Memory B cell (primary cell): ENCODE measurements at regions not wholly inside any gene's neighbourhood (a gene's known extent, or its start where the extent isn't known, plus 50 kb on each side); places are given as distances from the start of the nearest gene placed in this dataset.

Source experiments
- ATAC-seq: fragments of 150-1000 bp; cut with Tn5 transposase; 2 replicates; pipeline ENCODE4 v1.10.0; 2021; ENCODE audit warnings: low read depth, mild to moderate bottlenecking, moderate library complexity
- DNase-seq, 2 donors: peaks; one replicate each; pipeline ENCODE4 v3.0.0; 2022; ENCODE audit warnings: low spot score in 2 of 2
- H3K27ac Mint-ChIP-seq: one replicate; pipeline ENCODE4 v1.8.0; 2022; ENCODE audit warnings: mild to moderate bottlenecking, moderate library complexity, mixed read lengths
- H3K27me3 Mint-ChIP-seq: one replicate; pipeline ENCODE4 v1.8.0; 2022; ENCODE audit warnings: mixed read lengths
- H3K36me3 Mint-ChIP-seq: one replicate; pipeline ENCODE4 v1.8.0; 2022; ENCODE audit warnings: mild to moderate bottlenecking, mixed read lengths
- H3K4me1 Mint-ChIP-seq: one replicate; pipeline ENCODE4 v1.8.0; 2022; ENCODE audit warnings: mixed read lengths
- H3K4me3 Mint-ChIP-seq: one replicate; pipeline ENCODE4 v1.8.0; 2022; ENCODE audit warnings: mild to moderate bottlenecking, moderate library complexity, mixed read lengths
- H3K9me3 Mint-ChIP-seq: one replicate; pipeline ENCODE4 v1.8.0; 2022; ENCODE audit warnings: mixed read lengths

GRCh38 chr10:31166606-31167005 is 134.9 kb upstream of the ZNF438 start:
- Mint-ChIP-seq H3K4me1 (no peaks in the 10 kb centered on the region), H3K36me3 (no peaks in the 10 kb centered on the region), H3K27me3 (peaks cover 8% of the 10 kb centered on the region)

DNA sequence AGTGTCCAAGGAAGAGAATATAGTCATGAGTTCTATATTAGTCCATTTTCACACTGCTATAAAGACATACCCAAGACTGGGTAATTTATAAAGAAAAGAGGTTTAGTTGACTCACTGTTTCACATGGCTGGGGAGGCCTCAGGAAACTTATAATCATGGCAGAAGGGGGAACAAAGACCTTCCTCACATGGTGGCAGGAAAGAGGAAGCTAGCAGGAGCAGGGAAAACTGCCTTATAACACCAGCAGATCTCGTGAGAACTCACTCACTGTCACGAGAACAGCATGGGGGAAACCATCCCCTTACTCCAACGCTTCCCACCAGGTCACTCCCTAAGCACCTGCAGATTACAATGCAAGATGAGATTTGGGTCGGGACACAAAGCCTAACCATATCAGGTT is 139.0 kb upstream of the ZNF438 start:
- Mint-ChIP-seq H3K9me3 (peaks cover 11% of the 10 kb centered on the region), H3K4me1 (no peaks in the 10 kb centered on the region), H3K36me3 (peaks cover 3% of the 10 kb centered on the region), H3K27me3 (peaks cover 10% of the 10 kb centered on the region), H3K27ac (no peak overlapping the region), H3K4me3 (no peak overlapping the region)
- DNase-seq = no peak
- ATAC-seq = no peak

More at GRCh38 chr10:31166606-31167005, 134.9 kb upstream of the ZNF438 start:
- DNase-seq (no peak), ATAC-seq (no peak)
- Mint-ChIP-seq H3K4me3 (no peak overlapping the region), H3K27ac (no peak overlapping the region), H3K9me3 (peaks cover 5% of the 10 kb centered on the region)

DNA sequence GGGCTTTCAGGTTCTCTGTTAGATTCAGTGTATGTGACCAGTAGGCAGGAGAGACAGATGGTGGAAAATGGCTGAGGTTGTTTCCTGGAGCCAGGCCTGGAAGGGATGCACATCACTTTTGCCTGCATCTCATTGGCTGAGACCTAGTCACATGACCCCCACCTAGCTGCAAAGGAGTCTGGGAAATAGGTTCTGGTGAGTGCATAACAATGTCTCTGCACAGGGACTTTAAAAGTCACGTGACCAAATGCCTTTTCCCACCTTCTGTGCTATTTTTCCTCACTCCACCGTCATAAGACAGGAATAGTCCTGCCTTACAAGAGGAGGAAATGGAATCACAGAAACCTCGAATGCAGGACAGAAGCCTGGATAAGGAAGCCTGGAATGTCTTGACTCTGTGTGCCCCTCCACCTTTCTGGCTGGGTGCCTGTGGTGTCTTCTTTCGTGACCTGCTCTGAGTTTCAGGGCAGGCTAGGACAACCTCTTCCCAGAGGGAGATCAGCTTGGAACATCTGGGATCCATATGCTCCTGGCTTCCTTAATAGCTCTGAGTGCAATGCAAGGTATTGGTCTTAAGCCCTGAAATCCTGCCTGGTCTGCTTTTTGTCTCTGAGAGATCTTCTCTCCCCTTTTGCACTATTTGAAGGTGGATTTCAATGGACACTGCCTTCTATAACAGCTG is 139.9 kb upstream of the ZNF438 start:
- Mint-ChIP-seq H3K4me3 (no peak overlapping the region), H3K27me3 (peaks cover 7% of the 10 kb centered on the region), H3K36me3 (peaks cover 3% of the 10 kb centered on the region), H3K4me1 (no peaks in the 10 kb centered on the region), H3K9me3 (peaks cover 10% of the 10 kb centered on the region), H3K27ac (no peak overlapping the region)
- no peak for DNase-seq
- no peak for ATAC-seq

- Mint-ChIP-seq H3K27ac (no peak overlapping the region), H3K4me3 (no peak overlapping the region), H3K9me3 (peaks cover 10% of the 10 kb centered on the region), H3K36me3 (peaks cover 3% of the 10 kb centered on the region), H3K27me3 (peaks cover 4% of the 10 kb centered on the region), H3K4me1 (no peaks in the 10 kb centered on the region)
- no peak for ATAC-seq
- DNase-seq = no peak
These were observed 141.3 kb upstream of the ZNF438 start for GRCh38 chr10:31172925-31173324.

DNA sequence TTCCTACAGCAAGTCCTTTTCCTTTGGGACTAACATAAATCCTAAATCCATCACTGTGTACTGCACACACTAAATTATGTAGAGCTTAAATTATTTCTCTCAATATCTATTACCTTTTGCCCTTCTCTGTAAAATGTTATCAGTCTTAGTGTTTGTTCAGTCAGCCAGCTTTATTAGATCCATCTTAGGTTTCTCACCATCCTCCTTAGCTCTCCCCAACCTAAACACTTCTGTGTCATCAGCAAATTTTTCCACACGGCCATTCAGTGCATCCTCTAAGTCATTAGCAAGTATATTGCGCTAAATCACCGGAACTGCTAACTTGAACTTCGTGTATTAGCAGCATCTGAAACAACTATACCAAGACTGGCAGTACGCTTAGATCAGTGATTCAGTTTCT is 142.1 kb upstream of the ZNF438 start:
- H3K36me3 Mint-ChIP-seq = peaks cover 3% of the 10 kb centered on the region
- H3K27ac Mint-ChIP-seq = no peak overlapping the region
- H3K4me3 Mint-ChIP-seq = no peak overlapping the region
- no peak for DNase-seq
- H3K9me3 Mint-ChIP-seq = peaks cover 10% of the 10 kb centered on the region
- H3K27me3 Mint-ChIP-seq = peaks cover 4% of the 10 kb centered on the region
- H3K4me1 Mint-ChIP-seq = no peaks in the 10 kb centered on the region
- no peak for ATAC-seq

DNA sequence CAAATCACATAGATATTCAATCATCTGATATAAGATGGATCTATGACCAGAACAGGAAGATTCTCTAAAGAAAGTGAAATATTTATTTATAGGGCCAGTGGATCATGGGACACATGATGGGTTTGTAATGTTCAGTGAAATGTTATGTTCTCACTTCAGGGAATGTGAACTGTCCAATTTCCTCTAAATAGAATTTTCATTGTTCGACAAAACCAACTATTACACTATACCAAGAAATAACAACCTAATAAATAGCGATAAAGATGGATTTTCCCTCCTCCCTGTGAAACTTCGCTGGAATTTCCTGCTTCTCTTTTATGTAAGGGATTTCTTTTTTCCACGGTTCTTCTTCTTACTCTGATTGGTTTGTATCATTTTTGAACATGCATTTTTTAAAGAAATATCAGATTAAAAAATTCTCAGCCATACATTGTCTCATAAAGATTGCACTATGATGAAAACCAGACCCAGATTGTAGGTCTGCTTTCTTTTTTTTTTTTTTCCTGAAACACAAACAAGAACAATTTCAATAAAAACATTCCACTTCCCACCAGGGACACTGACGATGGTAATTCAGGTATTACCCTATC is 139.8 kb upstream of the ZEB1 start:
- Mint-ChIP-seq H3K36me3 (peaks cover 3% of the 10 kb centered on the region), H3K27me3 (no peaks in the 10 kb centered on the region), H3K9me3 (peaks cover 8% of the 10 kb centered on the region), H3K27ac (no peak overlapping the region), H3K4me3 (no peak overlapping the region), H3K4me1 (no peaks in the 10 kb centered on the region)
- ATAC-seq (no peak), DNase-seq (no peak)

DNA sequence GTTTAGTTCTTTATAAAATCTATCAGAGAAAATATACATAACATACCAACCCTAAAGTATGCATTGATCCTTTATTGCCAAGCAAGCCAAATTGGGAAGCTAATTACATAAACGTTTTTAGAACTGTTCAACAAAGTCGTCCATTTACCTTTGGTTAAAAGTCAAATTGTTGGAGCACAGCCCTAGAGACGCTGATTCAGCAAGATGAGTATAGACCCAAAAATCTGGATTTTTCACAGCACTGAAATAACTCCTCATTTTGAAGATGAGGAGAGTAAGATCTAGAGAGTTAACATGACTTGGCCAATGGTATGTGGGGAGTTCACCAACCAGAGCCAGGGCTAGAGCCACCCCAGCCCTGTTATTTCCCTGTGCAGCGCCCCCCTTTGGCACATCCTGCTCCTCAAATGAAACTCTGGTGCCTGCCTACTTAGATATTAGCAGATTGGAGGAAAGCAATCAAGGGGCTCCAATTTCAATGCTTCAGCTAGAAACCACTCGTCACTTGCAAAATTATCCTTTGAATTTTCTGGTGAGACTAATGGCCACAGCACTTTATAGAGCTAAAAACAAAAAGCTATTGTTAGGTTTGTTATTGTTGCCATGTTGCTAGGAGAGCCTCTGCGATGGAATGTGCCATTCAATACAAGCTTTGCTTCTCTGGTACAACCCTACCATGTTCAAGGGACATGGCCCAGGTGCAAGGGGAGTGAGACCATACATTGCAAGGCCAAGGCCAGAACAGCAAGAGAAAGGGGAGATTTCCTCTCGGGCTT is 132.6 kb upstream of the ZEB1 start:
- no peak for DNase-seq
- no peak overlapping the region for H3K27ac Mint-ChIP-seq
- no peak overlapping the region for H3K4me3 Mint-ChIP-seq
- no peak for ATAC-seq
- no peaks in the 10 kb centered on the region for H3K4me1 Mint-ChIP-seq
- no peaks in the 10 kb centered on the region for H3K27me3 Mint-ChIP-seq
- no peaks in the 10 kb centered on the region for H3K9me3 Mint-ChIP-seq
- H3K36me3 Mint-ChIP-seq = no peaks in the 10 kb centered on the region

DNA sequence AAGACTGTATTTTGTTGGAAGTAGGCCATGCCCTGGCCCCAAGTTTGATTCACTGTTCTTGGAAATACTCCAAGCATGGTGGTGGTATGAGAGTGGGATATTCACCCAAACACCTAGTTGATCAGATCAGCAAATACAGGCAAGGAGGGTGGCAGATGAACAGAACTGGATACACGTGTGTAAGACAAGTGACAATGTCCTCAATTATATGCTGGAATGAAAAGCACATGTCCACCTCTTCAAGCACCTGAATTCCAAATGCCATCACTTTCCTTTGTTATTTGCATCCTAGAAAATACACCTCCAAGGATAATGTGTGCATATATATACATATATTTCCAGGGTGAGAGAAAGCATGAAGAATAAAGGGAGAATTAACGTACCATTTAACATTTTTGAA is 131.8 kb upstream of the ZEB1 start:
- no peak for ATAC-seq
- no peak overlapping the region for H3K4me3 Mint-ChIP-seq
- no peaks in the 10 kb centered on the region for H3K36me3 Mint-ChIP-seq
- H3K27ac Mint-ChIP-seq = no peak overlapping the region
- H3K27me3 Mint-ChIP-seq = no peaks in the 10 kb centered on the region
- no peaks in the 10 kb centered on the region for H3K4me1 Mint-ChIP-seq
- DNase-seq = no peak
- H3K9me3 Mint-ChIP-seq = no peaks in the 10 kb centered on the region

- Mint-ChIP-seq H3K27me3 (no peaks in the 10 kb centered on the region), H3K27ac (no peak overlapping the region), H3K4me1 (no peaks in the 10 kb centered on the region), H3K9me3 (no peaks in the 10 kb centered on the region), H3K4me3 (no peak overlapping the region), H3K36me3 (no peaks in the 10 kb centered on the region)
- no peak for DNase-seq
- no peak for ATAC-seq
These were observed 131.3 kb upstream of the ZEB1 start for GRCh38 chr10:31187607-31188210.

DNA sequence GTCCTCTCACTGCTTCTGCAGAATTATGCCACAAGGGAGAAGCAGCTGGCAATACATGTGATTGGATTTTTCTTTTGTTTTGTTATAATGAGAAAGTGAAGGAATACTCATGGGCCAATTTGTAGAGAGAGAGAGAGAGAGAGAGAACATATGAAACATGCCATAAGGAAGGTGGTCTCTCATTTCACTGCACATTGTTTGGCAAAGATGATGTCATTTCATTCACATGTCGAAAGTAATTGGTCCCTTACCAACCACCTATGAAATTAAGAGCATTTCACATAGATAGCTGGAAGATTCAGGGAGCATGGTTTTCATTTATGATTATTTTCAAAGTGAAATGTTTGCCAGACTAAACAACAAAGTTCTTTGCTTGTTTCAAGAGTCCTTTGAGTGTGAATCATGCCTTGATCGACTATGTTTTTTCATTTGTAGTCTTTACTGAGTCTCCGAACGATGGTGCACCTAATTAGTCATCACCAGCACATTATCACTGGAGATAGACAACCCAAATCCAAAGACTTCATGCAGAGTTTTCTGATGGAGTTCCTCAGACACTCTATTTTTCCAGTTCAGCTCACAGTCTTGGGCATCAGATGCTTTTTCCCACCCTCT is 130.1 kb upstream of the ZEB1 start:
- no peak for ATAC-seq

DNA sequence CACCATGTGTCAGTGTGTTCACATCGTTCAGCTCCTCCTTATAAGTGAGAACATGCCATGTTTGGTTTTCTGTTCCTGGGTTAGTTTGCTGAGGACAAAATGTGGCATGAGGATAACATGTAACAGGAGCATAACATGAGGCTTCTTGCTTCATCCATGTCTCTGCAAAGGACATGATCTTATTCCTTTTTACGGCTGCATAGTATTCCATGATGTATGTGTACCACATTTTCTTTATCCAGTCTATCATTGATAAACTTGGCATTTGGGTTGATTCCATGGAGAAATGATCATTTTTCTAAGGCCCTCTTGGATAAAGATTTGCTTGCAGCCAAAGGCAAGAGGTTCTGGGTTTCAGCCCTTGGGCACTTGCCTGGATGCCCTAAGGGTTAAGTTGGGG is 128.5 kb upstream of the ZEB1 start:
- no peaks in the 10 kb centered on the region for H3K36me3 Mint-ChIP-seq
- H3K27ac Mint-ChIP-seq = no peak overlapping the region
- H3K4me1 Mint-ChIP-seq = no peaks in the 10 kb centered on the region
- ATAC-seq (no peak), DNase-seq (no peak)
- peaks cover 2% of the 10 kb centered on the region for H3K27me3 Mint-ChIP-seq
- H3K4me3 Mint-ChIP-seq = no peak overlapping the region
- H3K9me3 Mint-ChIP-seq = no peaks in the 10 kb centered on the region

More for the DNA sequence above, 130.1 kb upstream of the ZEB1 start:
- Mint-ChIP-seq H3K4me3 (no peak overlapping the region), H3K4me1 (no peaks in the 10 kb centered on the region), H3K36me3 (no peaks in the 10 kb centered on the region), H3K27ac (no peak overlapping the region), H3K9me3 (no peaks in the 10 kb centered on the region), H3K27me3 (peaks cover 2% of the 10 kb centered on the region)
- no peak for DNase-seq

DNA sequence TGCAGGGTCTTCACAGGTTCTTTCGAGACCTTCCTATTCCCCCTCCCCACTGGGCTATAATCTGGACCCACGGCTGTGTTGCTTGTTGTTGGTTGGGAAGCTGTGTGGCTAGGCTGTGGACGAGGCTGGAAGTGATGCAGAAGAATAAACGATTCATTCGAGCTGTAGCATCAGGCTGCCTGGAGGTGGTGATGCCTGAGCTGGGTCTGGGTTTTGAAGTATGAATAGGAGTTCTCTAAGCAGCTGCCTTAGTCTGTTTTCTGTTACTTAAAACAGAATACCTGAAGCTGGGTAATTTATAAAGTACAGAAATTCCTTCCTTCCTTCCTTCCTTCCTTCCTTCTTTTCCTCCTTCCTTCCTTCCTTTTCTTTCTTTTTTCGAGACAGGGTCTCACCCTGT is 126.5 kb upstream of the ZEB1 start:
- no peak for ATAC-seq
- H3K27me3 Mint-ChIP-seq = peaks cover 2% of the 10 kb centered on the region
- no peak overlapping the region for H3K27ac Mint-ChIP-seq
- no peak overlapping the region for H3K4me3 Mint-ChIP-seq
- no peaks in the 10 kb centered on the region for H3K36me3 Mint-ChIP-seq
- no peak for DNase-seq
- no peaks in the 10 kb centered on the region for H3K9me3 Mint-ChIP-seq
- no peaks in the 10 kb centered on the region for H3K4me1 Mint-ChIP-seq

- H3K9me3 Mint-ChIP-seq = no peaks in the 10 kb centered on the region
- no peak for ATAC-seq
- DNase-seq = no peak
- no peak overlapping the region for H3K27ac Mint-ChIP-seq
- H3K36me3 Mint-ChIP-seq = no peaks in the 10 kb centered on the region
- peaks cover 2% of the 10 kb centered on the region for H3K27me3 Mint-ChIP-seq
- H3K4me1 Mint-ChIP-seq = no peaks in the 10 kb centered on the region
- no peak overlapping the region for H3K4me3 Mint-ChIP-seq
These were observed 124.0 kb upstream of the ZEB1 start for GRCh38 chr10:31194986-31195385.

GRCh38 chr10:31197886-31198285 is 121.1 kb upstream of the ZEB1 start:
- Mint-ChIP-seq H3K36me3 (no peaks in the 10 kb centered on the region), H3K4me3 (no peak overlapping the region), H3K27ac (no peak overlapping the region), H3K27me3 (peaks cover 2% of the 10 kb centered on the region), H3K4me1 (no peaks in the 10 kb centered on the region), H3K9me3 (no peaks in the 10 kb centered on the region)
- DNase-seq (no peak), ATAC-seq (no peak)
